Adrenal gland (tissue), 5 donors: ENCODE measurements at regions not wholly inside any gene's neighbourhood (a gene's known extent, or its start where the extent isn't known, plus 50 kb on each side); places are given as distances from the start of the nearest gene placed in this dataset.

Experiments
- CTCF ChIP-seq, 6 experiments: fragments of 450-650 bp in 4 of 6; fragments of 200-600 bp in 2 of 6; sonication (generic) in 1 of 6; IDR thresholded peaks; 1 replicate in 5 of 6; 2 replicates in 1 of 6; pipeline versions ENCODE4 v1.5.1 to v1.8.0; 2016 to 2021; ENCODE audit warnings: antibody characterized with exemption in 6 of 6, mild to moderate bottlenecking in 2 of 6, moderate library complexity in 1 of 6
- POLR2A ChIP-seq, 2 donors: fragments of 450-650 bp; IDR thresholded peaks; one replicate each; pipeline ENCODE4 v1.6.1; 2017; ENCODE audit warnings: antibody characterized with exemption in 2 of 2, mild to moderate bottlenecking in 2 of 2, moderate library complexity in 1 of 2
- donor health status: DM: no; HTN: no; CAD: no.

GRCh38 chr10:44233561-44234482 lies 151.1 kb downstream of the CXCL12 start:
- TF ChIP-seq POLR2A (IDR thresholded peaks at IDR 0.05) (no peak), CTCF (IDR thresholded peaks at IDR 0.05) (no peak)
